Liver (tissue), 8 donors: ENCODE measurements at regions not wholly inside any gene's neighbourhood (a gene's known extent, or its start where the extent isn't known, plus 50 kb on each side); places are given as distances from the start of the nearest gene placed in this dataset.

ENCODE experiments used
- DNase-seq: peaks from one replicate; pipeline ENCODE4 v3.0.0-alpha.2; 2017; ENCODE audit warnings: low spot score
- H3K27ac ChIP-seq, 2 donors: one replicate each; pipeline ENCODE4 v1.7.0; 2013; ENCODE audit warnings: inconsistent platforms in 2 of 2, low read length in 2 of 2, control low read depth in 1 of 2, low read depth in 1 of 2, mild to moderate bottlenecking in 1 of 2
- H3K27me3 ChIP-seq, 4 donors: one replicate each; pipeline versions ENCODE4 v1.6.1 to v1.7.0; 2013; ENCODE audit warnings: low read length in 3 of 4, inconsistent platforms in 1 of 4, mild to moderate bottlenecking in 1 of 4, moderate library complexity in 1 of 4; ENCODE audit not compliant: control insufficient read depth in 4 of 4, insufficient read depth in 4 of 4
- H3K36me3 ChIP-seq, 4 donors: one replicate each; pipeline versions ENCODE4 v1.6.1 to v1.7.0; 2013; ENCODE audit warnings: low read length in 3 of 4, mild to moderate bottlenecking in 3 of 4, low read depth in 1 of 4, moderate library complexity in 1 of 4; ENCODE audit not compliant: control insufficient read depth in 4 of 4, insufficient read depth in 3 of 4
- H3K4me1 ChIP-seq, 4 donors: one replicate each; pipeline versions ENCODE4 v1.6.1 to v1.7.0; 2013; ENCODE audit warnings: low read length in 3 of 4, mild to moderate bottlenecking in 3 of 4, moderate library complexity in 1 of 4; ENCODE audit not compliant: control insufficient read depth in 4 of 4, insufficient read depth in 4 of 4
- H3K4me3 ChIP-seq, 3 donors: one replicate each; pipeline versions ENCODE4 v1.6.1 to v1.7.0; 2013; ENCODE audit warnings: low read length in 3 of 3, control low read depth in 1 of 3, low read depth in 1 of 3, mild to moderate bottlenecking in 1 of 3
- H3K9ac ChIP-seq, 2 donors: one replicate each; pipeline ENCODE4 v1.7.0; 2013; ENCODE audit warnings: low read length in 2 of 2, mild to moderate bottlenecking in 2 of 2, moderate library complexity in 2 of 2, control low read depth in 1 of 2, low read depth in 1 of 2
- H3K9me3 ChIP-seq, 4 donors: one replicate each; pipeline versions ENCODE4 v1.6.1 to v1.7.0; 2013; ENCODE audit warnings: low read length in 3 of 4; ENCODE audit not compliant: control insufficient read depth in 4 of 4
- ATF3 ChIP-seq: IDR thresholded peaks from 2 replicates; pipeline ENCODE4 v1.6.1; 2016; ENCODE audit warnings: antibody characterized with exemption
- CTCF ChIP-seq: fragments of 150-350 bp; IDR thresholded peaks from 2 replicates; pipeline ENCODE4 v1.5.1; 2017; ENCODE audit warnings: improper control_type of control experiment, low read depth, low read length; ENCODE audit not compliant: missing input control
- EGR1 ChIP-seq, 2 donors: IDR thresholded peaks; 2 replicates each; pipeline ENCODE4 v1.6.1; 2016 to 2018; ENCODE audit warnings: antibody characterized with exemption in 2 of 2, low read depth in 2 of 2
- FOXA1 ChIP-seq: IDR thresholded peaks from 2 replicates; pipeline ENCODE4 v1.6.1; 2016; ENCODE audit warnings: antibody characterized with exemption
- FOXA2 ChIP-seq: IDR thresholded peaks from 2 replicates; pipeline ENCODE4 v1.6.1; 2016; ENCODE audit warnings: antibody characterized with exemption
- GABPA ChIP-seq, 2 donors: IDR thresholded peaks in 1 of 2; conservative IDR thresholded peaks in 1 of 2; 2 replicates each; pipeline ENCODE4 v1.6.1; 2016; ENCODE audit warnings: antibody characterized with exemption in 2 of 2, mild to moderate bottlenecking in 1 of 2, moderate library complexity in 1 of 2
- HNF4A ChIP-seq, 2 donors: conservative IDR thresholded peaks; 2 replicates each; pipeline ENCODE4 v1.6.1; 2016; ENCODE audit warnings: antibody characterized with exemption in 2 of 2, mild to moderate bottlenecking in 2 of 2
- HNF4G ChIP-seq: IDR thresholded peaks from 2 replicates; pipeline ENCODE4 v1.6.1; 2016; ENCODE audit warnings: antibody characterized with exemption
- JUND ChIP-seq, 2 donors: IDR thresholded peaks; 2 replicates each; pipeline ENCODE4 v1.6.1; 2016; ENCODE audit warnings: antibody characterized with exemption in 2 of 2
- MAX ChIP-seq: IDR thresholded peaks from 2 replicates; pipeline ENCODE4 v1.6.1; 2016; ENCODE audit warnings: antibody characterized with exemption
- NR2F2 ChIP-seq: IDR thresholded peaks from 2 replicates; pipeline ENCODE4 v1.6.1; 2016; ENCODE audit warnings: antibody characterized with exemption
- RAD21 ChIP-seq, 2 donors: IDR thresholded peaks; 2 replicates each; pipeline ENCODE4 v1.6.1; 2016; ENCODE audit warnings: antibody characterized with exemption in 2 of 2, mild to moderate bottlenecking in 2 of 2
- REST ChIP-seq: IDR thresholded peaks from 2 replicates; pipeline ENCODE4 v1.6.1; 2016; ENCODE audit warnings: antibody characterized with exemption, mild to moderate bottlenecking
- RXRA ChIP-seq, 2 donors: IDR thresholded peaks; 2 replicates each; pipeline ENCODE4 v1.6.1; 2017 to 2018; ENCODE audit warnings: antibody characterized with exemption in 2 of 2, mild to moderate bottlenecking in 1 of 2
- SP1 ChIP-seq: IDR thresholded peaks from 2 replicates; pipeline ENCODE4 v1.6.1; 2018; ENCODE audit warnings: antibody characterized with exemption, mild to moderate bottlenecking
- TAF1 ChIP-seq: conservative IDR thresholded peaks from 2 replicates; pipeline ENCODE4 v1.6.1; 2016; ENCODE audit warnings: antibody characterized with exemption, mild to moderate bottlenecking
- YY1 ChIP-seq: IDR thresholded peaks from 2 replicates; pipeline ENCODE4 v1.6.1; 2016; ENCODE audit warnings: antibody characterized with exemption, mild to moderate bottlenecking
- ZBTB33 ChIP-seq: IDR thresholded peaks from 2 replicates; pipeline ENCODE4 v1.6.1; 2016; ENCODE audit warnings: antibody characterized with exemption
- WGBS: extraction: QIAGEN DNeasy Blood & Tissue Kit; methylation state at CpG from one replicate; pipeline ENCODE4 v1.1.7; 2013; 5-methylcytosine and 5-hydroxymethylcytosine counted together
- donor health status: healthy.
- donor health status: healthy.
- donor health status: healthy.
- donor health status: healthy.
- donor health status: healthy.

GRCh38 chr14:34223373-34224148 lies 238.5 kb downstream of the SPTSSA start:
- WGBS: 76% methylated on average over 3 of the region's 3 CpGs
- H3K27ac ChIP-seq: no peak overlapping the region
- no peak for TF ChIP-seq FOXA2
- TF ChIP-seq EGR1 (IDR thresholded peaks at IDR 0.05; ENCODE audit: low read depth in 2 of 2): no peak
- TF ChIP-seq SP1: no peak
- TF ChIP-seq ZBTB33: no peak
- TF ChIP-seq GABPA (IDR thresholded peaks at IDR 0.05 in 1 of 2, conservative IDR thresholded peaks at IDR 0.05 in 1 of 2): no peak
- TF ChIP-seq NR2F2: no peak
- no peak for TF ChIP-seq ATF3
- TF ChIP-seq RXRA (IDR thresholded peaks at IDR 0.05): no peak
- no peak for TF ChIP-seq REST
- no peak for TF ChIP-seq HNF4G
- TF ChIP-seq YY1: no peak
- no peak for TF ChIP-seq HNF4A (conservative IDR thresholded peaks at IDR 0.05)
- TF ChIP-seq MAX: no peak
- TF ChIP-seq FOXA1: no peak
- TF ChIP-seq TAF1: no peak
- TF ChIP-seq CTCF: no peak
- no peak for TF ChIP-seq JUND (IDR thresholded peaks at IDR 0.05)
- TF ChIP-seq RAD21 (IDR thresholded peaks at IDR 0.05): no peak
- H3K9ac ChIP-seq: no peak overlapping the region
- no peak overlapping the region for H3K4me3 ChIP-seq
- no peaks in the 10 kb centered on the region for H3K27me3 ChIP-seq
- no peak for DNase-seq
- H3K4me1 ChIP-seq: peaks cover 0 to 3% (median 0%) of the 10 kb centered on the region in 4 donors
- no peaks in the 10 kb centered on the region for H3K9me3 ChIP-seq
- H3K36me3 ChIP-seq: no peaks in the 10 kb centered on the region
